ENCODE measurements at regions not wholly inside any gene's neighbourhood (a gene's known extent, or its start where the extent isn't known, plus 50 kb on each side); places are given as distances from the start of the nearest gene placed in this dataset.
A peak's percentile ranks its signal among the peaks of the same experiment; 100 is the strongest.

- H3K27ac ChIP-seq = peak overlapping the region; percentile 64
- TF ChIP-seq ZFX (IDR thresholded peaks at IDR 0.05; ENCODE audit: borderline replicate concordance) (no peak), CTCF (IDR thresholded peaks at IDR 0.05) (no peak)
These were observed 421.7 kb upstream of the NUPR2 start for GRCh38 chr7:56537952-56538351.

GRCh38 chr7:56537477-56537876, 421.3 kb upstream of the NUPR2 start:
- TF ChIP-seq ZFX (IDR thresholded peaks at IDR 0.05; ENCODE audit: borderline replicate concordance) (no peak), CTCF (IDR thresholded peaks at IDR 0.05) (no peak)
- peak overlapping the region; percentile 64 for H3K27ac ChIP-seq

- H3K27ac ChIP-seq = no peak overlapping the region
- TF ChIP-seq CTCF (IDR thresholded peaks at IDR 0.05) (no peak), ZFX (IDR thresholded peaks at IDR 0.05; ENCODE audit: borderline replicate concordance) (no peak)
These were observed 378.9 kb upstream of the NUPR2 start for GRCh38 chr7:56495165-56495564.

- TF ChIP-seq CTCF (IDR thresholded peaks at IDR 0.05) (no peak), ZFX (IDR thresholded peaks at IDR 0.05; ENCODE audit: borderline replicate concordance) (no peak)
- no peak overlapping the region for H3K27ac ChIP-seq
These were observed 377.7 kb upstream of the NUPR2 start for GRCh38 chr7:56493704-56494450.

GRCh38 chr7:56493196-56493595, 377.0 kb upstream of the NUPR2 start:
- TF ChIP-seq CTCF (IDR thresholded peaks at IDR 0.05) (no peak), ZFX (IDR thresholded peaks at IDR 0.05; ENCODE audit: borderline replicate concordance) (no peak)
- H3K27ac ChIP-seq = no peak overlapping the region

GRCh38 chr7:56491636-56492425, 375.6 kb upstream of the NUPR2 start:
- no peak overlapping the region for H3K27ac ChIP-seq
- TF ChIP-seq ZFX (IDR thresholded peaks at IDR 0.05; ENCODE audit: borderline replicate concordance) (no peak), CTCF (IDR thresholded peaks at IDR 0.05) (no peak)

Measured in 22Rv1 (cell line).